B cell (primary cell): ENCODE measurements at regions not wholly inside any gene's neighbourhood (a gene's known extent, or its start where the extent isn't known, plus 50 kb on each side); places are given as distances from the start of the nearest gene placed in this dataset.

Source experiments
- ATAC-seq: fragments of 200-7000 bp; cut with Tn5 transposase; one replicate; pipeline ENCODE4 v1.10.0; 2021; ENCODE audit warnings: low read depth, mild to moderate bottlenecking, moderate number of reproducible peaks, moderate library complexity
- CTCF ChIA-PET: fragments of 350-600 bp; sonication (Branson Sonifier 250); formaldehyde crosslinking; loops from one replicate; lab custom pipeline; 2021; ENCODE audit warnings: antibody characterized with exemption, inconsistent platforms; lab: Charles Lee
- POLR2A ChIA-PET: fragments of 350-600 bp; sonication (Branson Sonifier 250); formaldehyde crosslinking; loops from one replicate; lab custom pipeline; 2021; ENCODE audit warnings: antibody characterized with exemption; lab: Charles Lee
- DNase-seq: peaks from one replicate; pipeline ENCODE4 v3.0.0; 2013
- H2AFZ ChIP-seq: 2 replicates; pipeline ENCODE4 v1.6.1; 2012; ENCODE audit warnings: mild to moderate bottlenecking, low read depth, low read length; ENCODE audit not compliant: insufficient read depth, poor library complexity, severe bottlenecking
- H3K27ac ChIP-seq, 2 donors: 1 replicate in 1 of 2; 2 replicates in 1 of 2; pipeline ENCODE4 v1.5.1; 2012 to 2013; ENCODE audit warnings: low read length in 2 of 2, mild to moderate bottlenecking in 2 of 2, moderate library complexity in 1 of 2
- H3K27me3 ChIP-seq, 4 experiments: fragments of 200-600 bp in 1 of 4; sonication (generic) in 1 of 4; replicated peaks in 1 of 4; 1 replicate in 2 of 4; 2 replicates in 2 of 4; pipeline versions ENCODE4 v1.6.1 to v1.7.0; 2013 to 2016; ENCODE audit warnings: low read length in 3 of 4, mild to moderate bottlenecking in 2 of 4, mixed read lengths in 1 of 4, moderate library complexity in 1 of 4; ENCODE audit not compliant: insufficient read depth in 4 of 4, control insufficient read depth in 3 of 4; ENCODE audit errors: control extremely low read depth in 1 of 4
- H3K36me3 ChIP-seq, 2 experiments: replicated peaks in 1 of 2; 1 replicate in 1 of 2; 2 replicates in 1 of 2; pipeline versions ENCODE4 v1.6.1 to v1.7.1; 2013; ENCODE audit warnings: low read length in 1 of 2; ENCODE audit not compliant: insufficient read depth in 2 of 2, control insufficient read depth in 1 of 2; ENCODE audit errors: control extremely low read depth in 1 of 2, extremely low read depth in 1 of 2
- H3K4me1 ChIP-seq, 2 donors: fragments of 200-600 bp in 1 of 2; sonication (generic) in 1 of 2; 1 replicate in 1 of 2; 2 replicates in 1 of 2; pipeline versions ENCODE4 v1.5.1 to v1.6.1; 2013 to 2017; ENCODE audit warnings: low read length in 2 of 2; ENCODE audit not compliant: control insufficient read depth in 2 of 2, insufficient read depth in 2 of 2
- H3K4me2 ChIP-seq: replicated peaks from 2 replicates; pipeline ENCODE3; 2012; ENCODE audit warnings: mild to moderate bottlenecking, low read depth, low read length; ENCODE audit not compliant: poor library complexity, severe bottlenecking
- H3K4me3 ChIP-seq, 5 experiments: fragments of 200-600 bp in 1 of 5; sonication (generic) in 1 of 5; 1 replicate in 3 of 5; 2 replicates in 2 of 5; pipeline versions ENCODE4 v1.5.1 to v1.7.0; 2011 to 2016; ENCODE audit warnings: low read length in 4 of 5, mild to moderate bottlenecking in 4 of 5, low read depth in 2 of 5, control low read depth in 1 of 5, moderate library complexity in 1 of 5; ENCODE audit not compliant: insufficient read depth in 1 of 5; ENCODE audit errors: control extremely low read depth in 1 of 5, extremely low read depth in 1 of 5
- H3K79me2 ChIP-seq: fragments of 200-600 bp; sonication (generic); one replicate; pipeline ENCODE4 v1.6.0; 2016; ENCODE audit warnings: low read length; ENCODE audit not compliant: control insufficient read depth, insufficient read depth
- H3K9ac ChIP-seq: fragments of 200-600 bp; sonication (generic); 2 replicates; pipeline ENCODE4 v1.6.1; 2017; ENCODE audit warnings: mild to moderate bottlenecking, low read length, moderate library complexity
- H3K9me3 ChIP-seq, 3 donors: one replicate each; pipeline versions ENCODE4 v1.6.1 to v1.7.1; 2013; ENCODE audit warnings: low read length in 2 of 3; ENCODE audit not compliant: control insufficient read depth in 2 of 3, insufficient read depth in 1 of 3; ENCODE audit errors: control extremely low read depth in 1 of 3
- H4K20me1 ChIP-seq: 2 replicates; pipeline ENCODE4 v1.6.0; 2012; ENCODE audit warnings: mild to moderate bottlenecking, low read length; ENCODE audit not compliant: insufficient read depth, control insufficient read depth, poor library complexity, severe bottlenecking
- H3K27ac Mint-ChIP-seq: one replicate; pipeline ENCODE4 v1.8.0; 2021; ENCODE audit warnings: mixed read lengths
- H3K27me3 Mint-ChIP-seq: one replicate; pipeline ENCODE4 v1.8.0; 2021; ENCODE audit warnings: mixed read lengths
- H3K4me1 Mint-ChIP-seq: one replicate; pipeline ENCODE4 v1.8.0; 2021; ENCODE audit warnings: mixed read lengths
- H3K4me3 Mint-ChIP-seq: one replicate; pipeline ENCODE4 v1.8.0; 2021; ENCODE audit warnings: mixed read lengths
- H3K9me3 Mint-ChIP-seq: one replicate; pipeline ENCODE4 v1.8.0; 2022; ENCODE audit warnings: mixed read lengths; ENCODE audit not compliant: insufficient read depth
- CTCF ChIP-seq: fragments of 200-600 bp; IDR thresholded peaks from one replicate; pipeline ENCODE4 v1.8.0; 2022; ENCODE audit warnings: antibody characterized with exemption, mild to moderate bottlenecking
- EZH2 ChIP-seq: IDR thresholded peaks from 2 replicates; pipeline ENCODE4 v1.6.1; 2012; ENCODE audit warnings: borderline replicate concordance, low read depth, mild to moderate bottlenecking, moderate library complexity, low read length; ENCODE audit not compliant: insufficient read depth, poor library complexity, severe bottlenecking
- WGBS: methylation state at CpG from one replicate; pipeline ENCODE4 v1.1.5; 2013; ENCODE audit warnings: missing lambda C conversion rate; ENCODE audit not compliant: insufficient coverage; 5-methylcytosine and 5-hydroxymethylcytosine counted together
- intact Hi-C: fragments of 100-400 bp; cut with micrococcal nuclease; formaldehyde crosslinking; loops from one replicate; pipeline ENCODE4 v1.10.0; 2022

DNA sequence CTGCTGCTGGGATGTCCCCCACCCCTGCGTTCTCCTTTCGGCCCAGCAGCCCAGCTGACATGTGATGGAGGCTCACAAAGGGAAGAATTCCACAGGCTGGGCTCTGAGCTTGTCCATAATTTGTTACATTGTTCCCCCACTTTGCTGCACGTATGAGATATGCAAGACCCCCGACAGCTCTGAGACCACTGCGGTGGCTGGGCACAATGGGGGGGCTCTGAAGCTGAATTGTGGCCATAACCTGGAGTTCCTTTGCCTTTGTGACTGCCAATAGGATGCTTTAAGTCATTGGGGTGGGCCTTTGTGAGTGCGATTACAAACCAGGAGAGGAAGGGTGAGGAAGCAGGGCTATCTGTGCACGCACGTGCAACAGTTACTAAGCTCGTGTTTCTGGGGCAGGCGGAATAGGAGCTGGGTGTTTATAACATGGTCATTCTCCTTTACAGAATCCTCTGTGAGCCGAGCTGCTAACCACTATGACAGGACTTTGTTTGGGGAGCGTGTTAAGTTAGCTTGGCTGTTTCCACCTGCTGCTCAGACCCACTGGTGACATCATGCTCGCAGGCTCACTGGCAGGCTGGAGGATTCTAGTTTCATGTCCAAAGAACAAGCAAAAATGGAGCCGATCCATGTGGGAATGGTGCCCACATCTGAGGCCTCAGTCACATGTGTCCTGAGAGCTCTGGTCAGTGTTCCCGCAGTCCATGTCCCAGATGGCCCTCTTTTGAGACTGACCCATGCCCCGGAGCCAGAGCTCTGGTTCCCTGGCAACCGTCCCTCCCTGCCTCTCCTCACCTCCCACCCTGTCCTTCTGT is 208.3 kb upstream of the SALL1 start:
- H3K4me1 ChIP-seq, result no peaks in the 10 kb centered on the region
- DNase-seq (no peak), ATAC-seq (no peak)
- H3K27me3 Mint-ChIP-seq, result no peaks in the 10 kb centered on the region
- H3K4me3 Mint-ChIP-seq, result no peak overlapping the region
- H3K9ac ChIP-seq, result no peak overlapping the region
- no peaks in the 10 kb centered on the region for H3K79me2 ChIP-seq
- H3K4me1 Mint-ChIP-seq, result no peaks in the 10 kb centered on the region
- CTCF ChIA-PET, result no interaction called here
- no peaks in the 10 kb centered on the region for H3K36me3 ChIP-seq
- no peaks in the 10 kb centered on the region for H3K9me3 Mint-ChIP-seq
- H3K4me2 ChIP-seq, result no peak overlapping the region
- POLR2A ChIA-PET, result no interaction called here
- H3K4me3 ChIP-seq, result no peak overlapping the region
- no peaks in the 10 kb centered on the region for H4K20me1 ChIP-seq
- H3K27me3 ChIP-seq, result no peaks in the 10 kb centered on the region
- H3K27ac Mint-ChIP-seq, result no peak overlapping the region
- WGBS, result 81% methylated on average over 17 of the region's 17 CpGs
- H3K27ac ChIP-seq, result no peak overlapping the region
- no peak overlapping the region for H2AFZ ChIP-seq
- intact Hi-C loops, result no loop called here
- no peak for TF ChIP-seq EZH2
- peaks cover 0 to 4% (median 0%) of the 10 kb centered on the region in 3 donors for H3K9me3 ChIP-seq

GRCh38 chr16:51357839-51358238 is 206.8 kb upstream of the SALL1 start:
- H3K4me1 ChIP-seq, result no peaks in the 10 kb centered on the region
- no peak for DNase-seq
- H3K4me3 ChIP-seq, result no peak overlapping the region
- H3K27me3 ChIP-seq, result no peaks in the 10 kb centered on the region
- H3K27ac ChIP-seq, result no peak overlapping the region
- intact Hi-C loops, result no loop called here
- no peaks in the 10 kb centered on the region for H3K79me2 ChIP-seq
- H3K27me3 Mint-ChIP-seq, result no peaks in the 10 kb centered on the region
- H3K27ac Mint-ChIP-seq, result no peak overlapping the region
- H4K20me1 ChIP-seq, result no peaks in the 10 kb centered on the region
- no peaks in the 10 kb centered on the region for H3K4me1 Mint-ChIP-seq
- H2AFZ ChIP-seq, result no peak overlapping the region
- no peak overlapping the region for H3K4me3 Mint-ChIP-seq
- peaks cover 4% of the 10 kb centered on the region for H3K9me3 Mint-ChIP-seq
- TF ChIP-seq CTCF, result no peak
- no peak for TF ChIP-seq EZH2
- ChIA-PET CTCF (no interaction called here), POLR2A (no interaction called here)
- H3K4me2 ChIP-seq, result no peak overlapping the region
- H3K36me3 ChIP-seq, result no peaks in the 10 kb centered on the region
- ATAC-seq, result no peak
- peaks cover 0 to 4% (median 0%) of the 10 kb centered on the region in 3 donors for H3K9me3 ChIP-seq
- no peak overlapping the region for H3K9ac ChIP-seq
